HL-60 (cell line): ENCODE measurements at regions not wholly inside any gene's neighbourhood (a gene's known extent, or its start where the extent isn't known, plus 50 kb on each side); places are given as distances from the start of the nearest gene placed in this dataset.
A peak's percentile ranks its signal among the peaks of the same experiment; 100 is the strongest.

Source experiments
- DNase-seq, 2 experiments: peaks; one replicate each; pipeline ENCODE4 v3.0.0-alpha.2; 2010 to 2020; ENCODE audit warnings: low read depth in 1 of 2, low spot score in 1 of 2
- H3K27ac ChIP-seq: fragments of 250-450 bp; sonication (Bioruptor Pico); replicated peaks from 2 replicates; pipeline ENCODE4 v1.5.1; 2020; ENCODE audit warnings: mild to moderate bottlenecking, moderate library complexity
- H3K27me3 ChIP-seq: fragments of 250-450 bp; sonication (Bioruptor Pico); 2 replicates; pipeline ENCODE4 v1.5.1; 2021; ENCODE audit warnings: mild to moderate bottlenecking, moderate library complexity; ENCODE audit not compliant: insufficient read depth, poor library complexity, severe bottlenecking
- H3K4me3 ChIP-seq: replicated peaks from 2 replicates; pipeline ENCODE4 v1.5.1; 2011; ENCODE audit warnings: mild to moderate bottlenecking, control low read depth, low read length; ENCODE audit not compliant: insufficient read depth
- GABPA ChIP-seq: IDR thresholded peaks from 2 replicates; pipeline ENCODE4 v1.6.1; 2012; ENCODE audit warnings: low read depth
- POLR2AphosphoS5 ChIP-seq: IDR thresholded peaks from 2 replicates; pipeline ENCODE4 v1.6.1; 2012; ENCODE audit warnings: low read depth
- REST ChIP-seq: IDR thresholded peaks from 2 replicates; pipeline ENCODE4 v1.6.1; 2012; ENCODE audit warnings: low read depth; ENCODE audit not compliant: insufficient replicate concordance
- SPI1 ChIP-seq: IDR thresholded peaks from 2 replicates; pipeline ENCODE4 v1.6.1; 2012; ENCODE audit warnings: low read depth, mild to moderate bottlenecking, borderline replicate concordance
- TF ChIP-seq, protein P1 (sequence below): IDR thresholded peaks from one replicate; pipeline ENCODE4 v1.5.1; 2011; ENCODE audit warnings: low read length, control low read depth, inconsistent platforms; ENCODE audit not compliant: insufficient read depth

- TF ChIP-seq SPI1 (peak; percentile 55; the same call in 1 of the 2 replicates), REST (no peak)
- no peak overlapping the region for H3K4me3 ChIP-seq
- no peaks in the 10 kb centered on the region for H3K27me3 ChIP-seq
- H3K27ac ChIP-seq, result no peak overlapping the region
- DNase-seq, result peak in 1 of 2 experiments; percentile 39
These were observed 50.3 kb upstream of the MACC1 start for GRCh38 chr7:20267482-20267881.

DNA sequence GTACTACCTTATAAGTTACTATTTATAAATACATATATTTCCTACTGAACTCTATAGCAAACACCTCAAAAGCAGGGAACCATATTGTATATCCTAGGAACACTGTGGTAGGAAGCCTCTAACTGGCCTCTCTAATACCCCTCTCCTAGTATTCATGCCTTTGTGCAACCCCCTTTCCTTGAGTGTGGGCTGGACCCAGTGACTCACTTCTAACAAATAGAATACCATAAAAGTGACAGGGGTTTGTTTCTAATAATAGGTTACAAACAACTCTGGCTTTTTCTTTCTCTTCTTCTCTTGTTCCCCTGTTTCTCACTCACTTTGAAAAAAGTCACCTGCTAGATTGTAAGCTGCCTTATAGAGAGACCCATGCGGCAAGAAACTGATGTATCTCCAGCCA is 51.6 kb upstream of the MACC1 start:
- Histone ChIP-seq H3K4me3 (no peak overlapping the region), H3K27me3 (no peaks in the 10 kb centered on the region), H3K27ac (no peak overlapping the region)
- no peak for TF ChIP-seq GABPA
- TF ChIP-seq POLR2AphosphoS5, result no peak
- no peak for TF ChIP-seq REST
- TF ChIP-seq, protein P1, sequence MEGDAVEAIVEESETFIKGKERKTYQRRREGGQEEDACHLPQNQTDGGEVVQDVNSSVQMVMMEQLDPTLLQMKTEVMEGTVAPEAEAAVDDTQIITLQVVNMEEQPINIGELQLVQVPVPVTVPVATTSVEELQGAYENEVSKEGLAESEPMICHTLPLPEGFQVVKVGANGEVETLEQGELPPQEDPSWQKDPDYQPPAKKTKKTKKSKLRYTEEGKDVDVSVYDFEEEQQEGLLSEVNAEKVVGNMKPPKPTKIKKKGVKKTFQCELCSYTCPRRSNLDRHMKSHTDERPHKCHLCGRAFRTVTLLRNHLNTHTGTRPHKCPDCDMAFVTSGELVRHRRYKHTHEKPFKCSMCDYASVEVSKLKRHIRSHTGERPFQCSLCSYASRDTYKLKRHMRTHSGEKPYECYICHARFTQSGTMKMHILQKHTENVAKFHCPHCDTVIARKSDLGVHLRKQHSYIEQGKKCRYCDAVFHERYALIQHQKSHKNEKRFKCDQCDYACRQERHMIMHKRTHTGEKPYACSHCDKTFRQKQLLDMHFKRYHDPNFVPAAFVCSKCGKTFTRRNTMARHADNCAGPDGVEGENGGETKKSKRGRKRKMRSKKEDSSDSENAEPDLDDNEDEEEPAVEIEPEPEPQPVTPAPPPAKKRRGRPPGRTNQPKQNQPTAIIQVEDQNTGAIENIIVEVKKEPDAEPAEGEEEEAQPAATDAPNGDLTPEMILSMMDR, result no peak
- TF ChIP-seq SPI1, result no peak
- DNase-seq, result no peak

DNA sequence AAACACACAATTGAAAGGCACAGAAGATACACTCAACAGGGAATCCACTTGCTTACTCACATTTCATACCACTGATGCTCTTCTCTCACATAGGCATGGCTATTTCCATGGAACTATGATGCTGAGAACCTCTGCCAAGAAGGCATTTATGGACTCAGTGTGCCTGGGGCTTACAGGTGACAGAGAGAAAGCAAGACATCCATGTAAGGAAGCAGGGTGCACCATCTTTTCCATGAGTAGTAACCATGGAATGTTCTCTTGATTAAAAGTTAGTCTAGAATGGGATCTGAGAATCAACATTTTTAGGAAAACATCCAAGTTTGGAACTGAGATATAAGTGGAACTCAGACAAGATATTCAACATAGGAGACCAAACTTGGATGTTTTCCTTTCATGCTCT is 52.5 kb upstream of the MACC1 start:
- TF ChIP-seq GABPA, result no peak
- TF ChIP-seq SPI1, result no peak
- TF ChIP-seq, protein P1, result no peak
- no peak for TF ChIP-seq REST
- TF ChIP-seq POLR2AphosphoS5, result no peak
- H3K27ac ChIP-seq, result no peak overlapping the region
- no peak overlapping the region for H3K4me3 ChIP-seq
- no peak for DNase-seq
- H3K27me3 ChIP-seq, result no peaks in the 10 kb centered on the region

DNA sequence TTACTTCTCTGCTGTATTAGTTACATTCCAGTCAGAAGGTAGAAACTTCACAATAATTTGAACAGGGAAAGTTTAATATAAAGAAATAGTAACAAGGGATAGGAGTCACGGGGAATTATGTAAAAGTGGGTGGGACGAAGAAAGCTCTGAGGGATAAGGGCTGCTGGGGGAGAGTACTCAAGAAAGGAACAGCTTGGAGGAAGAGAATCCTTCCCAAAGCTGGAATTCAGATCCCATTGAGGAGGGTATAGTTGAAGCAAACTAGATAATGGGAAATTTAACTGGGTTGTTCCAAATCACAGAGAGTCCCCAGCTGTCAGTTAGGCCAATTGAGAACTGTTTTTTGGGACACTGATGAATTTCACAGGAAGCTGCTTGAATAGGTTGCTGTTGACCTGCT is 53.2 kb upstream of the MACC1 start:
- Histone ChIP-seq H3K27ac (no peak overlapping the region), H3K4me3 (no peak overlapping the region), H3K27me3 (no peaks in the 10 kb centered on the region)
- no peak for TF ChIP-seq GABPA
- TF ChIP-seq REST, result no peak
- no peak for TF ChIP-seq POLR2AphosphoS5
- no peak for TF ChIP-seq SPI1
- TF ChIP-seq, protein P1, result no peak
- no peak for DNase-seq
